ENCODE measurements at regions not wholly inside any gene's neighbourhood (a gene's known extent, or its start where the extent isn't known, plus 50 kb on each side); places are given as distances from the start of the nearest gene placed in this dataset.
A peak's percentile ranks its signal among the peaks of the same experiment; 100 is the strongest.

DNA sequence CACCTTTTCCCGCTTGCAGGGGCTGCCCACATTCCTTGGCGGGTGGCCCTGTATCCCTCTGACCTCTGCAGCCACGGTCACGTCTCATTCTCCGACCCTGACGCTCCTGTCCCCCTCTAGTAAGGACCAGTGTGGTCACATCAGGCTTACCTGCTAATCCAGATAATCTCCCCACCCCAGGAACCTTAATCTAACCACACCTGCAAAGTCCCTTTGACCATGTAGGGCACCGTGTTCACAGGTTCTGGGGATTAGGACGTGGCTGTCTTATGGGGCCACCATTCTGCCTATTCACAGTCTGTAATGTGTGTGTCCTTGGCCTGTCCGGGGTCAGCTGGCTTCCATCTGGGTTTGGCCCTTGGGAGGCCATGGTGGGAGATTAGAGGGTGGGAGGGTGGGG lies 368.9 kb downstream of the AACS start:
- Histone ChIP-seq H3K4me2 (ENCODE audit: low read depth, low read length, poor library complexity, severe bottlenecking) (no peak overlapping the region), H3K36me3 (ENCODE audit: low read length) (no peaks in the 10 kb centered on the region), H3K9me3 (ENCODE audit: insufficient read depth, low read length) (no peaks in the 10 kb centered on the region), H4K20me1 (ENCODE audit: low read depth, low read length) (no peaks in the 10 kb centered on the region), H3K9ac (ENCODE audit: low read length) (no peak overlapping the region), H3F3A (ENCODE audit: insufficient read depth) (no peaks in the 10 kb centered on the region), H3K27ac (ENCODE audit: low read depth, low read length) (no peak overlapping the region), H3K4me3 (ENCODE audit: insufficient read depth, low read length, poor library complexity, severe bottlenecking) (no peak overlapping the region), H3K9me2 (replicated peaks; ENCODE audit: insufficient read depth, low read length) (no peaks in the 10 kb centered on the region), H2AFZ (ENCODE audit: low read depth, low read length, severe bottlenecking) (no peak overlapping the region), H3K27me3 (ENCODE audit: low read length) (no peaks in the 10 kb centered on the region), H3K79me2 (ENCODE audit: insufficient read depth, low read length) (no peaks in the 10 kb centered on the region)
- no peak for TF ChIP-seq EZH2phosphoT487 (conservative IDR thresholded peaks at IDR 0.05; ENCODE audit: low read length)
- TF ChIP-seq, protein P1, sequence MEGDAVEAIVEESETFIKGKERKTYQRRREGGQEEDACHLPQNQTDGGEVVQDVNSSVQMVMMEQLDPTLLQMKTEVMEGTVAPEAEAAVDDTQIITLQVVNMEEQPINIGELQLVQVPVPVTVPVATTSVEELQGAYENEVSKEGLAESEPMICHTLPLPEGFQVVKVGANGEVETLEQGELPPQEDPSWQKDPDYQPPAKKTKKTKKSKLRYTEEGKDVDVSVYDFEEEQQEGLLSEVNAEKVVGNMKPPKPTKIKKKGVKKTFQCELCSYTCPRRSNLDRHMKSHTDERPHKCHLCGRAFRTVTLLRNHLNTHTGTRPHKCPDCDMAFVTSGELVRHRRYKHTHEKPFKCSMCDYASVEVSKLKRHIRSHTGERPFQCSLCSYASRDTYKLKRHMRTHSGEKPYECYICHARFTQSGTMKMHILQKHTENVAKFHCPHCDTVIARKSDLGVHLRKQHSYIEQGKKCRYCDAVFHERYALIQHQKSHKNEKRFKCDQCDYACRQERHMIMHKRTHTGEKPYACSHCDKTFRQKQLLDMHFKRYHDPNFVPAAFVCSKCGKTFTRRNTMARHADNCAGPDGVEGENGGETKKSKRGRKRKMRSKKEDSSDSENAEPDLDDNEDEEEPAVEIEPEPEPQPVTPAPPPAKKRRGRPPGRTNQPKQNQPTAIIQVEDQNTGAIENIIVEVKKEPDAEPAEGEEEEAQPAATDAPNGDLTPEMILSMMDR (IDR thresholded peaks at IDR 0.05; ENCODE audit: insufficient read depth, low read length, poor library complexity, severe bottlenecking) = no peak

DNA sequence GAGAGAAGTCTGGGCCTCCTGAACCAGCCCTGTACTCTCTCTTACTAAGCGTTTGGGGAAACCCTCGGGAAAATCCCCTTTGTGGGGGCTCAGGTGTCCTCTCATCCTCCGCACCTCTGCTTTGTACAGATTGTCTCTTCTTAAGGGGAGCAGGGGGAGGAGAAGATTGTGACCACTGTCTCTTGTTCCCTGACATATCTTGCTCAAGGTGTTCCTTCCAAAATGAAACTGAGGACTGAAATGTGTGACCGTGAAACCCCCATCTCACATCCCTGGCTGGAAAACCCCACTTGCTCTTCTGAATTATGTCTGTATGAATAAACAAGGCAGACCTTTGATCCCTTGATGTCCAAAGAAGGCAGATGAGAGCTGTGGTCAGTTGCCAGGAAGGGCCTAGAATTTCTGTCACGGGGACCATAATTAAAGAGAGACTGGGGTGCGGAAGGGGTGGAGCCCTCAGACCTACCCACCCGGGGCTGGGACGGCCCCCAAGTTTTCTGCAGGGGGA lies 369.8 kb downstream of the AACS start:
- H3F3A ChIP-seq (ENCODE audit: insufficient read depth) = no peaks in the 10 kb centered on the region
- no peak overlapping the region for H2AFZ ChIP-seq (ENCODE audit: low read depth, low read length, severe bottlenecking)
- no peak overlapping the region for H3K4me3 ChIP-seq (ENCODE audit: insufficient read depth, low read length, poor library complexity, severe bottlenecking)
- H3K36me3 ChIP-seq (ENCODE audit: low read length) = no peaks in the 10 kb centered on the region
- no peaks in the 10 kb centered on the region for H3K9me2 ChIP-seq (replicated peaks; ENCODE audit: insufficient read depth, low read length)
- H4K20me1 ChIP-seq (ENCODE audit: low read depth, low read length) = no peaks in the 10 kb centered on the region
- H3K4me2 ChIP-seq (ENCODE audit: low read depth, low read length, poor library complexity, severe bottlenecking) = peak overlapping the region; percentile 26
- H3K27me3 ChIP-seq (ENCODE audit: low read length) = no peaks in the 10 kb centered on the region
- H3K79me2 ChIP-seq (ENCODE audit: insufficient read depth, low read length) = no peaks in the 10 kb centered on the region
- no peak for TF ChIP-seq EZH2phosphoT487 (conservative IDR thresholded peaks at IDR 0.05; ENCODE audit: low read length)
- TF ChIP-seq, protein P1 (IDR thresholded peaks at IDR 0.05; ENCODE audit: insufficient read depth, low read length, poor library complexity, severe bottlenecking) = no peak
- H3K9ac ChIP-seq (ENCODE audit: low read length) = no peak overlapping the region
- H3K27ac ChIP-seq (ENCODE audit: low read depth, low read length) = no peak overlapping the region
- no peaks in the 10 kb centered on the region for H3K9me3 ChIP-seq (ENCODE audit: insufficient read depth, low read length)

DNA sequence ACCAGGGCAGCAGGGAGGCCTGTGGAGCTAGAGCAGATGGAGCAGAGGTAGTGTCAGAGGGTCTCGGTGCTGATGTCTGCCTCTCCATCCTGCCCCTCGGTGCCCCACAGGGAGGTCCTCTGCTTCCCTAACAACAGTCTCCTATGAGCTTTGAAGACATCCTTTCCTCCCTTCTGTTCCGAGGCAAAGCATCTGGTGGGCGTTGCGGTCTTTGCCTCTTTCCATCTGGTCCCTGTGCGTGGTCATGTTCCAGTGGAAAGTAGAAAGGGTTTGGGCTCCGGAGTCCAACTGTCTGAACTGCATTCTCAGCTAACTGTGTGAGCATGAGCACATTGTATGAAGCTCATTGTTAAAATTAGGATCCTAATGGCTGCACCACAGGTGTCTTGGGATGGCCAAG lies 370.6 kb downstream of the AACS start:
- Histone ChIP-seq H3K27ac (ENCODE audit: low read depth, low read length) (no peak overlapping the region), H3K27me3 (ENCODE audit: low read length) (no peaks in the 10 kb centered on the region), H3K9me3 (ENCODE audit: insufficient read depth, low read length) (no peaks in the 10 kb centered on the region), H3F3A (ENCODE audit: insufficient read depth) (no peaks in the 10 kb centered on the region), H3K4me3 (ENCODE audit: insufficient read depth, low read length, poor library complexity, severe bottlenecking) (no peak overlapping the region), H3K79me2 (ENCODE audit: insufficient read depth, low read length) (no peaks in the 10 kb centered on the region), H2AFZ (ENCODE audit: low read depth, low read length, severe bottlenecking) (no peak overlapping the region), H3K36me3 (ENCODE audit: low read length) (no peaks in the 10 kb centered on the region), H3K9me2 (replicated peaks; ENCODE audit: insufficient read depth, low read length) (no peaks in the 10 kb centered on the region), H3K4me2 (ENCODE audit: low read depth, low read length, poor library complexity, severe bottlenecking) (no peak overlapping the region), H3K9ac (ENCODE audit: low read length) (no peak overlapping the region), H4K20me1 (ENCODE audit: low read depth, low read length) (no peaks in the 10 kb centered on the region)
- no peak for TF ChIP-seq EZH2phosphoT487 (conservative IDR thresholded peaks at IDR 0.05; ENCODE audit: low read length)
- TF ChIP-seq, protein P1 (IDR thresholded peaks at IDR 0.05; ENCODE audit: insufficient read depth, low read length, poor library complexity, severe bottlenecking) = no peak
